Vagina (tissue), 2 donors: ENCODE measurements at regions not wholly inside any gene's neighbourhood (a gene's known extent, or its start where the extent isn't known, plus 50 kb on each side); places are given as distances from the start of the nearest gene placed in this dataset.

Source experiments
- DNase-seq, 2 donors: peaks; one replicate each; pipeline ENCODE4 v3.0.0-alpha.2; 2017; ENCODE audit errors: extremely low spot score in 2 of 2
- H3K27ac ChIP-seq: fragments of 200-600 bp; sonication (generic); one replicate; pipeline ENCODE4 v1.5.1; 2019
- H3K27me3 ChIP-seq: fragments of 200-600 bp; sonication (generic); one replicate; pipeline ENCODE4 v1.5.1; 2019
- H3K36me3 ChIP-seq, 2 donors: fragments of 200-600 bp; sonication (generic); one replicate each; pipeline ENCODE4 v1.5.1; 2017 to 2019
- H3K4me1 ChIP-seq: fragments of 200-600 bp; sonication (generic); one replicate; pipeline ENCODE4 v1.5.1; 2019
- H3K4me3 ChIP-seq, 2 donors: fragments of 200-600 bp; sonication (generic); 1 replicate in 1 of 2; 2 replicates in 1 of 2; pipeline ENCODE4 v1.5.1; 2016 to 2019
- H3K9me3 ChIP-seq: fragments of 200-600 bp; sonication (generic); one replicate; pipeline ENCODE4 v1.5.1; 2019
- CTCF ChIP-seq, 3 experiments: fragments of 450-650 bp in 2 of 3; fragments of 200-600 bp in 1 of 3; sonication (generic) in 1 of 3; IDR thresholded peaks; one replicate each; pipeline ENCODE4 v1.5.1; 2017 to 2019; ENCODE audit warnings: antibody characterized with exemption in 3 of 3, mild to moderate bottlenecking in 2 of 3, moderate library complexity in 2 of 3
- POLR2A ChIP-seq, 2 donors: fragments of 450-650 bp; IDR thresholded peaks; one replicate each; pipeline ENCODE4 v1.6.1; 2017; ENCODE audit warnings: antibody characterized with exemption in 2 of 2, mild to moderate bottlenecking in 2 of 2, moderate library complexity in 2 of 2
- POLR2AphosphoS5 ChIP-seq, 2 donors: sonication (generic); formaldehyde crosslinking; IDR thresholded peaks; one replicate each; pipeline ENCODE4 v1.9.0; 2017; ENCODE audit warnings: antibody characterized with exemption in 2 of 2, mild to moderate bottlenecking in 2 of 2, low read depth in 1 of 2; ENCODE audit not compliant: insufficient read depth in 1 of 2
- intact Hi-C: fragments of 100-400 bp; cut with DNase I; formaldehyde crosslinking; loops from one replicate; pipeline ENCODE4 v1.15.1; 2023

DNA sequence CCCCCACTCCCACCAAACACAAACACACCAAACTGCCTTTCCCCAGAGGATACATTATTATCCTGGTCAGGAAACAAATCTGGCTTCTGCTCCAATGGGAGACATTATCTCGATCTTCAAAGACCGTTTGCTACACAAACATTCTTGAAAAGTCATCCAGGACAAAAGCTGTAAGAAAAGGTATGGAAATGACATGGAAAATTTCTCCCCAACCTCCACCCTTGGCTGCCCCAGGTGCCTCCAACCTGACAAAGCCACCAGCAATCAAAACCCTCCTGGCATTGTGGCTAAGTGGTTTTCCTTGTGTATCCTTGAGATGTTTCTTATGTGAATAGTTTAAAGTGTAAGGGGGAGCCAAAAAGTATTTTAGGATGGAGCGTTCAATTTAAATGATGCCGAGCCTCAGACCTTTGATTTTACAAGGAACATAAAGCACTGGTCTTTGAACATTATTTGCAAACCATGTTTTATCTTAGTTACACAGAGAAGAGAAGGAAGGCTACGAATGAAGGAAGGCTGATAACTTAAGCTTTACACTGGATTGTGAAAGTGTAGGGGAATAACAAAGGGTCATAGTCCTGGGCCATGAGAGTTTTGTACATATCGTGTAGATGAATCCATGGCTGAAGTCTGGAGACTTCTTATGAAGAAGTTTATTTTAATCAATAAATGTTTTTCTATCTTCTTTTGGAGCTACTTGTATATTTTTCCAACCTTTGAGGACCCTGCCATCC, 418.9 kb upstream of the TMTC1 start:
- DNase-seq = no peak
- Histone ChIP-seq H3K27me3 (no peaks in the 10 kb centered on the region), H3K9me3 (no peaks in the 10 kb centered on the region), H3K36me3 (no peaks in the 10 kb centered on the region), H3K4me3 (no peak overlapping the region), H3K27ac (no peak overlapping the region), H3K4me1 (peaks cover 6% of the 10 kb centered on the region)
- intact Hi-C loops = no loop called here
- TF ChIP-seq CTCF (IDR thresholded peaks at IDR 0.05) = no peak
- no peak for TF ChIP-seq POLR2A (IDR thresholded peaks at IDR 0.05)
- no peak for TF ChIP-seq POLR2AphosphoS5 (IDR thresholded peaks at IDR 0.05; ENCODE audit: insufficient read depth in 1 of 2, low read depth in 1 of 2)

- no peak for TF ChIP-seq POLR2AphosphoS5 (IDR thresholded peaks at IDR 0.05; ENCODE audit: insufficient read depth in 1 of 2, low read depth in 1 of 2)
- no peaks in the 10 kb centered on the region for H3K9me3 ChIP-seq
- no peak overlapping the region for H3K27ac ChIP-seq
- peak overlapping the region; percentile 13 to 38 for H3K4me3 ChIP-seq
- H3K36me3 ChIP-seq = no peaks in the 10 kb centered on the region
- no peak for DNase-seq
- no peaks in the 10 kb centered on the region for H3K27me3 ChIP-seq
- intact Hi-C loops = no loop called here
- peaks cover 6% of the 10 kb centered on the region for H3K4me1 ChIP-seq
Measured at GRCh38 chr12:30201301-30202160, 417.8 kb upstream of the TMTC1 start.

- intact Hi-C loops = no loop called here
- H3K27me3 ChIP-seq = no peaks in the 10 kb centered on the region
- no peak for DNase-seq
- no peak overlapping the region for H3K27ac ChIP-seq
- H3K4me3 ChIP-seq = peak overlapping the region; percentile 13 to 38
- TF ChIP-seq POLR2AphosphoS5 (IDR thresholded peaks at IDR 0.05; ENCODE audit: insufficient read depth in 1 of 2, low read depth in 1 of 2) (no peak), CTCF (IDR thresholded peaks at IDR 0.05) (no peak), POLR2A (IDR thresholded peaks at IDR 0.05) (no peak)
- H3K9me3 ChIP-seq = no peaks in the 10 kb centered on the region
- H3K4me1 ChIP-seq = peaks cover 6% of the 10 kb centered on the region
- H3K36me3 ChIP-seq = no peaks in the 10 kb centered on the region
Measured at GRCh38 chr12:30200864-30201263, 417.1 kb upstream of the TMTC1 start.

GRCh38 chr12:30197392-30198057, 413.8 kb upstream of the TMTC1 start:
- H3K36me3 ChIP-seq = no peaks in the 10 kb centered on the region
- peaks cover 6% of the 10 kb centered on the region for H3K4me1 ChIP-seq
- intact Hi-C loops = no loop called here
- H3K27ac ChIP-seq = no peak overlapping the region
- no peaks in the 10 kb centered on the region for H3K27me3 ChIP-seq
- no peak for DNase-seq
- TF ChIP-seq CTCF (IDR thresholded peaks at IDR 0.05) (no peak), POLR2AphosphoS5 (IDR thresholded peaks at IDR 0.05; ENCODE audit: insufficient read depth in 1 of 2, low read depth in 1 of 2) (no peak), POLR2A (IDR thresholded peaks at IDR 0.05) (no peak)
- no peak overlapping the region for H3K4me3 ChIP-seq
- H3K9me3 ChIP-seq = no peaks in the 10 kb centered on the region

DNA sequence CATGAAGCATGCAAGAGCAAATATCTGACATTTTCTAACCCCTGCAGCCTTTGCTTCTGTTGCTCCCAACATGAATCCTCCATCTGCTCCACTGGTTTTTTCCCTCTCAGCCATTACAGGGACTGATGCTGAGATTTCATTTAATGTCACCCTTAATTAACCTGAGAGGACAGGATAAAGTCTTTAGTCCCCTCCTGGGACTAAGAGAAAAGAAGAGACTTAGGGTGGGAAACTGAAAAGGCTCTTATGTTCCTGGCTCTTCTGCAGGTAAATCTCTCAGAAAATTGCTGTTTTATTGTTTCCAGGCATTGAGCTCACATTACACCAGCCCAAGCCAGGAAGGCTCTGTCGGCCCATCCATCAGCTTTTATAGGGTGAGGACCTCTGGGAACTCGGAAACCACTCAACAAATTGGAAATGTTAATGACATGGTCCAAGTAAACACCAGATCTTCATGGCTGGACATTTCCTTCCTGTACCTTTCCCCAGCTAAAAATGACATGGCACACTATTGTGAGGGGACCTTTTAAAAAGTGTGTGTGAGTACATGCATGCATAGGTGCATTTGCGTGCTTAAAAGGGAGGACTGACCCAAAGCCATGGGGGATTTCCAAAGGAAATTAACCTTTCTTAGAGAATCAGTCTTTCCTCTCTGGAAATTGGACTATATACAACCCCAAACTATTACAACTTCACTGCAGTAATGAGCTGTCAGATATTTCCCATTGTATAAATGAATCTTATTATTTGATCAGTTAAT, 408.1 kb upstream of the TMTC1 start:
- intact Hi-C loops = no loop called here
- no peak for TF ChIP-seq POLR2AphosphoS5 (IDR thresholded peaks at IDR 0.05; ENCODE audit: insufficient read depth in 1 of 2, low read depth in 1 of 2)
- TF ChIP-seq POLR2A (IDR thresholded peaks at IDR 0.05) = no peak
- TF ChIP-seq CTCF (IDR thresholded peaks at IDR 0.05) = no peak
- Histone ChIP-seq H3K27me3 (no peaks in the 10 kb centered on the region), H3K27ac (no peak overlapping the region), H3K9me3 (no peaks in the 10 kb centered on the region), H3K4me3 (no peak overlapping the region), H3K4me1 (no peaks in the 10 kb centered on the region), H3K36me3 (no peaks in the 10 kb centered on the region)
- DNase-seq = no peak
